IMR-90 (cell line): ENCODE measurements at regions not wholly inside any gene's neighbourhood (a gene's known extent, or its start where the extent isn't known, plus 50 kb on each side); places are given as distances from the start of the nearest gene placed in this dataset.

Experiments
- ATAC-seq: fragments of 200-7000 bp; cut with Tn5 transposase; 2 replicates; pipeline ENCODE4 v1.9.1; 2020; ENCODE audit warnings: low read depth, mild to moderate bottlenecking, moderate library complexity
- BruUV-seq: library from RNA; stranded (reverse); fragments of 400-500 nt; replicated peaks from 2 replicates; lab custom pipeline; 2021; lab: Mats Ljungman, UMichigan
- CTCF ChIA-PET: fragments of 300-600 bp; formaldehyde crosslinking; extraction: SDS; loops from one replicate; lab custom pipeline; 2021; ENCODE audit warnings: antibody characterized with exemption; lab: Yijun Ruan, JAX
- POLR2A ChIA-PET: fragments of 300-600 bp; sonication (Branson Sonifier 250); formaldehyde crosslinking; loops from one replicate; lab custom pipeline; 2022; ENCODE audit warnings: antibody characterized with exemption; ENCODE audit not compliant: unreplicated experiment; lab: Charles Lee
- DNase-seq: peaks from one replicate; pipeline ENCODE4 v3.0.0; 2013
- H2AFZ ChIP-seq: replicated peaks from 2 replicates; pipeline ENCODE3; 2013; ENCODE audit warnings: low read length, mild to moderate bottlenecking; ENCODE audit not compliant: poor library complexity
- H2AK5ac ChIP-seq: 2 replicates; pipeline ENCODE4 v1.6.1; 2013; ENCODE audit warnings: low read depth, low read length, inconsistent platforms
- H2AK9ac ChIP-seq: replicated peaks from 2 replicates; pipeline ENCODE3; 2013; ENCODE audit warnings: mild to moderate bottlenecking, low read depth, low read length, moderate library complexity; ENCODE audit not compliant: poor library complexity
- H2BK120ac ChIP-seq: 2 replicates; pipeline ENCODE4 v1.6.1; 2013; ENCODE audit warnings: low read depth, low read length, inconsistent platforms
- H2BK15ac ChIP-seq: 3 replicates; pipeline ENCODE4 v1.6.1; 2013; ENCODE audit warnings: low read depth, low read length, inconsistent platforms
- H2BK20ac ChIP-seq: 2 replicates; pipeline ENCODE4 v1.6.1; 2013; ENCODE audit warnings: low read depth, mild to moderate bottlenecking, inconsistent platforms, low read length, moderate library complexity
- H2BK5ac ChIP-seq: 2 replicates; pipeline ENCODE4 v1.6.1; 2013; ENCODE audit warnings: mild to moderate bottlenecking, low read depth, low read length, inconsistent platforms; ENCODE audit not compliant: poor library complexity, severe bottlenecking
- H3K14ac ChIP-seq: replicated peaks from 2 replicates; pipeline ENCODE4 v1.6.1; 2013; ENCODE audit warnings: low read depth, low read length, inconsistent platforms
- H3K18ac ChIP-seq: 2 replicates; pipeline ENCODE4 v1.6.1; 2013; ENCODE audit warnings: low read depth, low read length, control low read depth
- H3K23ac ChIP-seq: 2 replicates; pipeline ENCODE4 v1.6.1; 2013; ENCODE audit warnings: low read depth, low read length, inconsistent platforms
- H3K27ac ChIP-seq: 2 replicates; pipeline ENCODE4 v1.5.1; 2013; ENCODE audit warnings: mild to moderate bottlenecking, control low read depth, low read length; ENCODE audit not compliant: insufficient read depth
- H3K27me3 ChIP-seq: 2 replicates; pipeline ENCODE4 v1.6.1; 2013; ENCODE audit warnings: low read length; ENCODE audit not compliant: control insufficient read depth, insufficient read depth
- H3K36me3 ChIP-seq: 2 replicates; pipeline ENCODE4 v1.6.1; 2013; ENCODE audit warnings: low read length, mixed read lengths; ENCODE audit not compliant: control insufficient read depth, insufficient read depth
- H3K4ac ChIP-seq: 2 replicates; pipeline ENCODE4 v1.6.1; 2013; ENCODE audit warnings: low read depth, low read length, inconsistent platforms
- H3K4me1 ChIP-seq: 2 replicates; pipeline ENCODE4 v1.6.1; 2013; ENCODE audit warnings: low read length, mixed read lengths; ENCODE audit not compliant: control insufficient read depth, insufficient read depth
- H3K4me2 ChIP-seq: 2 replicates; pipeline ENCODE4 v1.6.1; 2013; ENCODE audit warnings: low read depth, mild to moderate bottlenecking, control low read depth, low read length, moderate library complexity
- H3K4me3 ChIP-seq: 2 replicates; pipeline ENCODE4 v1.5.1; 2013; ENCODE audit warnings: low read depth, mild to moderate bottlenecking, control low read depth, low read length, moderate library complexity; ENCODE audit not compliant: insufficient read depth
- H3K56ac ChIP-seq: 2 replicates; pipeline ENCODE4 v1.6.1; 2013; ENCODE audit warnings: low read length, inconsistent platforms; ENCODE audit not compliant: insufficient read depth; ENCODE audit errors: extremely low read depth
- H3K79me1 ChIP-seq, 2 experiments: 2 replicates each; pipeline ENCODE4 v1.6.1; 2013; ENCODE audit warnings: low read length in 2 of 2, inconsistent platforms in 1 of 2, low read depth in 1 of 2
- H3K9ac ChIP-seq: 2 replicates; pipeline ENCODE4 v1.6.1; 2013; ENCODE audit warnings: low read depth, low read length, control low read depth
- H3K9me1 ChIP-seq: 2 replicates; pipeline ENCODE4 v1.6.1; 2013; ENCODE audit warnings: low read length, inconsistent platforms; ENCODE audit not compliant: insufficient read depth
- H3K9me3 ChIP-seq: 2 replicates; pipeline ENCODE4 v1.6.1; 2013; ENCODE audit warnings: low read length; ENCODE audit not compliant: control insufficient read depth, insufficient read depth
- H4K20me1 ChIP-seq: 2 replicates; pipeline ENCODE4 v1.6.1; 2013; ENCODE audit warnings: low read length, inconsistent platforms; ENCODE audit not compliant: insufficient read depth
- H4K5ac ChIP-seq: 2 replicates; pipeline ENCODE4 v1.6.1; 2013; ENCODE audit warnings: mild to moderate bottlenecking, low read depth, low read length, control low read depth
- H4K8ac ChIP-seq, 2 experiments: 2 replicates each; pipeline ENCODE4 v1.6.1; 2013; ENCODE audit warnings: low read depth in 2 of 2, low read length in 2 of 2, control low read depth in 1 of 2, inconsistent platforms in 1 of 2
- H4K91ac ChIP-seq: 2 replicates; pipeline ENCODE4 v1.6.1; 2013; ENCODE audit warnings: low read depth, low read length, inconsistent platforms; ENCODE audit not compliant: insufficient read depth
- CHD1 ChIP-seq: IDR thresholded peaks from 2 replicates; pipeline ENCODE4 v1.6.1; 2012; ENCODE audit warnings: low read depth, low read length, improper control_type of control experiment
- RFX5 ChIP-seq: IDR thresholded peaks from 2 replicates; pipeline ENCODE4 v1.8.0; 2012; ENCODE audit warnings: low read depth, mild to moderate bottlenecking, low read length, moderate library complexity
- WGBS, 2 experiments: methylation state at CpG; one replicate each; pipeline versions ENCODE4 v1.1.5 to v1.1.7; 2013; ENCODE audit warnings: missing lambda C conversion rate in 2 of 2; ENCODE audit not compliant: insufficient read length in 1 of 2; ENCODE audit errors: extremely low coverage in 2 of 2; 5-methylcytosine and 5-hydroxymethylcytosine counted together
- dilution Hi-C: fragments of 300-500 bp; cut with HindIII; formaldehyde crosslinking; loops from one replicate; pipeline ENCODE4 v1.14.3; 2018; ENCODE audit warnings: low sequenced_read_pairs; ENCODE audit not compliant: unreplicated experiment
- in situ Hi-C: fragments of 300-500 bp; cut with MboI; formaldehyde crosslinking; loops from 3 replicates; pipeline ENCODE4 v1.14.3; 2019; ENCODE audit warnings: low sequenced_read_pairs, inconsistent platforms, mixed read lengths
- intact Hi-C: fragments of 100-400 bp; cut with micrococcal nuclease; formaldehyde crosslinking; loops from 2 replicates; pipeline ENCODE4 v1.10.0; 2022

GRCh38 chr19:29111576-29111975 lies 101.4 kb downstream of the UQCRFS1 start:
- H2AK5ac ChIP-seq, result no peak overlapping the region
- DNase-seq (no peak), ATAC-seq (no peak)
- in situ Hi-C loops, result no loop called here
- H3K9me3 ChIP-seq, result peaks cover 3% of the 10 kb centered on the region; the same call in 1 of the 2 replicates
- no peak overlapping the region for H3K27ac ChIP-seq
- H3K4me2 ChIP-seq, result no peak overlapping the region
- H2AFZ ChIP-seq, result no peak overlapping the region
- WGBS, 2 experiments, result no CpG with 5 or more reads among the region's 6 CpGs
- H3K56ac ChIP-seq, result no peak overlapping the region
- no peak overlapping the region for H4K91ac ChIP-seq
- H3K23ac ChIP-seq, result no peak overlapping the region
- dilution Hi-C loops, result no loop called here
- CTCF ChIA-PET, result no interaction called here
- no peak overlapping the region for H2BK20ac ChIP-seq
- TF ChIP-seq CHD1 (no peak), RFX5 (no peak)
- no peaks in the 10 kb centered on the region for H3K9me1 ChIP-seq
- H3K18ac ChIP-seq, result no peak overlapping the region
- no peak overlapping the region for H2BK15ac ChIP-seq
- no peak overlapping the region for H3K4ac ChIP-seq
- H3K4me1 ChIP-seq, result no peaks in the 10 kb centered on the region
- no peak overlapping the region for H3K14ac ChIP-seq
- H4K8ac ChIP-seq, result no peak overlapping the region
- intact Hi-C loops, result no loop called here
- H2BK120ac ChIP-seq, result no peak overlapping the region
- H2BK5ac ChIP-seq, result no peak overlapping the region
- no TSS peak for BruUV-seq
- no peaks in the 10 kb centered on the region for H3K36me3 ChIP-seq
- H4K20me1 ChIP-seq, result no peaks in the 10 kb centered on the region
- POLR2A ChIA-PET, result no interaction called here
- no peaks in the 10 kb centered on the region for H3K79me1 ChIP-seq
- H3K27me3 ChIP-seq, result no peaks in the 10 kb centered on the region
- H3K9ac ChIP-seq, result no peak overlapping the region
- H2AK9ac ChIP-seq, result no peak overlapping the region
- H3K4me3 ChIP-seq, result no peak overlapping the region
- H4K5ac ChIP-seq, result no peak overlapping the region
